CD4-positive, alpha-beta T cell (primary cell): ENCODE measurements at regions not wholly inside any gene's neighbourhood (a gene's known extent, or its start where the extent isn't known, plus 50 kb on each side); places are given as distances from the start of the nearest gene placed in this dataset.
"Not testable (repeated sequence)": the region's sequence is repeated elsewhere in the genome, so short reads cannot be mapped to it uniquely, and the experiment has no call there.

Experiments used
- ATAC-seq: fragments of 200-7000 bp; cut with Tn5 transposase; one replicate; pipeline ENCODE4 v1.10.0; 2022; ENCODE audit warnings: mild to moderate bottlenecking; ENCODE audit not compliant: poor library complexity
- CTCF ChIA-PET: fragments of 350-600 bp; sonication (Branson Sonifier 250); formaldehyde crosslinking; loops from one replicate; lab custom pipeline; 2021; ENCODE audit warnings: antibody characterized with exemption, inconsistent platforms; lab: Charles Lee
- POLR2A ChIA-PET: fragments of 350-600 bp; sonication (Branson Sonifier 250); formaldehyde crosslinking; loops from one replicate; lab custom pipeline; 2021; ENCODE audit warnings: antibody characterized with exemption, inconsistent platforms; lab: Charles Lee
- DNase-seq, 14 experiments: peaks; one replicate each; pipeline ENCODE4 v3.0.0-alpha.2; 2013 to 2020; ENCODE audit warnings: mixed read lengths in 2 of 14
- H3K27ac ChIP-seq, 2 donors: one replicate each; pipeline versions ENCODE4 v1.5.1 to v1.7.0; 2013; ENCODE audit warnings: low read length in 2 of 2, low read depth in 1 of 2, mild to moderate bottlenecking in 1 of 2
- H3K27me3 ChIP-seq, 2 experiments: 1 replicate in 1 of 2; 2 replicates in 1 of 2; pipeline versions ENCODE4 v1.6.1 to v1.7.0; 2013; ENCODE audit warnings: low read length in 2 of 2, control low read depth in 1 of 2, mild to moderate bottlenecking in 1 of 2, moderate library complexity in 1 of 2; ENCODE audit not compliant: insufficient read depth in 2 of 2, control insufficient read depth in 1 of 2
- H3K36me3 ChIP-seq: one replicate; pipeline ENCODE4 v1.6.1; 2013; ENCODE audit warnings: low read length, control low read depth; ENCODE audit not compliant: insufficient read depth
- H3K4me1 ChIP-seq: one replicate; pipeline ENCODE4 v1.6.1; 2013; ENCODE audit warnings: low read length, control low read depth; ENCODE audit not compliant: insufficient read depth
- H3K4me3 ChIP-seq: one replicate; pipeline ENCODE4 v1.5.1; 2013; ENCODE audit warnings: mild to moderate bottlenecking, low read length, moderate library complexity
- H3K9me3 ChIP-seq, 2 experiments: 1 replicate in 1 of 2; 2 replicates in 1 of 2; pipeline versions ENCODE4 v1.6.1 to v1.7.0; 2013; ENCODE audit warnings: low read length in 2 of 2, mild to moderate bottlenecking in 2 of 2, control low read depth in 1 of 2, moderate library complexity in 1 of 2; ENCODE audit not compliant: control insufficient read depth in 1 of 2, insufficient read depth in 1 of 2
- H3K27ac Mint-ChIP-seq: one replicate; pipeline ENCODE4 v1.8.0; 2020; ENCODE audit warnings: mixed read lengths
- H3K27me3 Mint-ChIP-seq: one replicate; pipeline ENCODE4 v1.8.0; 2021; ENCODE audit warnings: mixed read lengths
- H3K36me3 Mint-ChIP-seq: one replicate; pipeline ENCODE4 v1.8.0; 2021; ENCODE audit warnings: low read depth, mixed read lengths
- H3K4me1 Mint-ChIP-seq: one replicate; pipeline ENCODE4 v1.8.0; 2021; ENCODE audit warnings: low read depth, mixed read lengths
- H3K4me3 Mint-ChIP-seq: one replicate; pipeline ENCODE4 v1.8.0; 2020; ENCODE audit warnings: mild to moderate bottlenecking, mixed read lengths
- H3K9me3 Mint-ChIP-seq: one replicate; pipeline ENCODE4 v1.8.0; 2020; ENCODE audit warnings: mixed read lengths
- intact Hi-C, 2 experiments: fragments of 100-400 bp; cut with DNase I in 1 of 2; cut with micrococcal nuclease in 1 of 2; formaldehyde crosslinking; loops; one replicate each; pipeline versions ENCODE4 v1.15.1 to v1.9.0; 2023 to 2025; cut with DNase I, micrococcal nuclease
- TF ChIP-seq, protein P1 (sequence below): fragments of 200-600 bp; IDR thresholded peaks from one replicate; pipeline ENCODE4 v1.8.0; 2022; ENCODE audit warnings: antibody characterized with exemption, mild to moderate bottlenecking

DNA sequence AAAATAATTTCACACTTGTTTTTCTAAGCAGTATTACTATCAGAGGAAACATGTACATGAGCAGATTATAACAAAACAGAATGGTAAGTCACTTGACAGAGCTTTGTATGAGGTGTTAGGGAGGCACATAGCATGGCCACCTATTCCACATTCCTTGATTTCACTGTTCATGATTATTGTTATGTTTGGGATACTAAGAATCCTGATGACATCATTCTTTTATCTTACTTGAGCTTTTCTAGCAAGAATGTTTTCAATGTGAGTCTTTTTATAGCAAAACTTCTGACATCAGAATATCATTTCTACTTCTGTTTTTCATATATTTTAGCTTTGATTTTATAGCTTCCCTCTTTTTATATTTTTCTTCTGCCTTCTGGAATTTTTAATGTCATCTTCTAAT is 208.2 kb downstream of the DMRTA1 start:
- TF ChIP-seq, protein P1, sequence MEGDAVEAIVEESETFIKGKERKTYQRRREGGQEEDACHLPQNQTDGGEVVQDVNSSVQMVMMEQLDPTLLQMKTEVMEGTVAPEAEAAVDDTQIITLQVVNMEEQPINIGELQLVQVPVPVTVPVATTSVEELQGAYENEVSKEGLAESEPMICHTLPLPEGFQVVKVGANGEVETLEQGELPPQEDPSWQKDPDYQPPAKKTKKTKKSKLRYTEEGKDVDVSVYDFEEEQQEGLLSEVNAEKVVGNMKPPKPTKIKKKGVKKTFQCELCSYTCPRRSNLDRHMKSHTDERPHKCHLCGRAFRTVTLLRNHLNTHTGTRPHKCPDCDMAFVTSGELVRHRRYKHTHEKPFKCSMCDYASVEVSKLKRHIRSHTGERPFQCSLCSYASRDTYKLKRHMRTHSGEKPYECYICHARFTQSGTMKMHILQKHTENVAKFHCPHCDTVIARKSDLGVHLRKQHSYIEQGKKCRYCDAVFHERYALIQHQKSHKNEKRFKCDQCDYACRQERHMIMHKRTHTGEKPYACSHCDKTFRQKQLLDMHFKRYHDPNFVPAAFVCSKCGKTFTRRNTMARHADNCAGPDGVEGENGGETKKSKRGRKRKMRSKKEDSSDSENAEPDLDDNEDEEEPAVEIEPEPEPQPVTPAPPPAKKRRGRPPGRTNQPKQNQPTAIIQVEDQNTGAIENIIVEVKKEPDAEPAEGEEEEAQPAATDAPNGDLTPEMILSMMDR = no peak
- intact Hi-C loops = no loop called here
- Histone ChIP-seq H3K9me3 (no peaks in the 10 kb centered on the region), H3K27ac (no peak overlapping the region), H3K4me3 (no peak overlapping the region), H3K27me3 (no peaks in the 10 kb centered on the region), H3K36me3 (no peaks in the 10 kb centered on the region), H3K4me1 (no peaks in the 10 kb centered on the region)
- ATAC-seq (no peak), DNase-seq (no peak)
- Mint-ChIP-seq H3K36me3 (no peaks in the 10 kb centered on the region), H3K4me1 (no peaks in the 10 kb centered on the region), H3K27me3 (no peaks in the 10 kb centered on the region), H3K27ac (no peak overlapping the region), H3K9me3 (peaks cover 4% of the 10 kb centered on the region), H3K4me3 (no peak overlapping the region)
- POLR2A ChIA-PET = no interaction called here
- CTCF ChIA-PET = no interaction called here

DNA sequence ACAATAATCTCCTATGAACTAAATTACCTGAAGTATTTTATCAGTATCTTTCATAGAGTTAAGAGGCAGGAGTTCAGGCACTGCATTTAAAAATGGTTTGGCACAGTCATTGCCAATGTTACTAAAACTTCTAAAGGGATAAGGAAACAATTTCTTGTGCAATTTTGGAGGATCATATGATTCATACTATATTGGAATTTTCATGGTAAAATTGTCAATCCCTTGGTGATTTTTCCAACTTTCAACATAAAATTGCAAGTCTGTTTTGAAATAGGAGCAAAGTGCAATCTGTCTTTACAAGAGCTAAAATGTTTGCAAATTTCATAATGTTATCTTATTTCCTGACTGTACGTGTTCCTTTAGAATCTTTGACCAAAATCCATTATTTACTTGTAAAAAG is 211.1 kb downstream of the DMRTA1 start:
- intact Hi-C loops = no loop called here
- no peaks in the 10 kb centered on the region for H3K27me3 ChIP-seq

DNA sequence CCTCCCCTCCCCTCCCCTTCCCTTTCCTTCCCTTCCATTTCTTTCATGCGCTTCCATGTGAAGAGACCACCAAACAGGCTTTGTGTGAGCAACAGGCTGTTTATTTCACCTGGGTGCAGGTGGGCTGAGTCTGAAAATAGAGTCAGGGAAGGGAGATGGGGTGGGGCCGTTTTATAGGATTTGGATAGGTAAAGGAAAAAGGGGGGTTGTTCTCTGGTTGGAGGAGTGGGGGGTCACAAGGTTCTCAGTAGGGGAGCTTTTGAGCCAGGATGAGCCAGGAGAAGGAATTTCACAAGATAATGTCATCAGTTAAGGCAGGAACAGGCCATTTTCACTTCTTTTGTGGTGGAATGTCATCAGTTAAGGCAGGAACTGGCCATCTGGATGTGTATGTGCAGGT is 211.9 kb downstream of the DMRTA1 start:
- H3K4me1 Mint-ChIP-seq, H3K27me3 ChIP-seq, CTCF ChIA-PET, H3K9me3 ChIP-seq, H3K36me3 ChIP-seq, H3K36me3 Mint-ChIP-seq, intact Hi-C loops, H3K4me1 ChIP-seq, H3K4me3 Mint-ChIP-seq, H3K27me3 Mint-ChIP-seq, ATAC-seq, H3K4me3 ChIP-seq, DNase-seq, H3K9me3 Mint-ChIP-seq, POLR2A ChIA-PET, H3K27ac Mint-ChIP-seq, H3K27ac ChIP-seq: not testable (repeated sequence)

More for the DNA sequence above, 211.1 kb downstream of the DMRTA1 start:
- Histone ChIP-seq H3K27ac (no peak overlapping the region), H3K36me3 (no peaks in the 10 kb centered on the region), H3K9me3 (no peaks in the 10 kb centered on the region), H3K4me3 (no peak overlapping the region), H3K4me1 (no peaks in the 10 kb centered on the region)
- CTCF ChIA-PET = no interaction called here
- Mint-ChIP-seq H3K4me3 (no peak overlapping the region), H3K36me3 (no peaks in the 10 kb centered on the region), H3K27ac (no peak overlapping the region), H3K27me3 (no peaks in the 10 kb centered on the region), H3K4me1 (no peaks in the 10 kb centered on the region), H3K9me3 (no peaks in the 10 kb centered on the region)
- POLR2A ChIA-PET = no interaction called here
- ATAC-seq = no peak
- no peak for DNase-seq
- TF ChIP-seq, protein P1 = no peak

DNA sequence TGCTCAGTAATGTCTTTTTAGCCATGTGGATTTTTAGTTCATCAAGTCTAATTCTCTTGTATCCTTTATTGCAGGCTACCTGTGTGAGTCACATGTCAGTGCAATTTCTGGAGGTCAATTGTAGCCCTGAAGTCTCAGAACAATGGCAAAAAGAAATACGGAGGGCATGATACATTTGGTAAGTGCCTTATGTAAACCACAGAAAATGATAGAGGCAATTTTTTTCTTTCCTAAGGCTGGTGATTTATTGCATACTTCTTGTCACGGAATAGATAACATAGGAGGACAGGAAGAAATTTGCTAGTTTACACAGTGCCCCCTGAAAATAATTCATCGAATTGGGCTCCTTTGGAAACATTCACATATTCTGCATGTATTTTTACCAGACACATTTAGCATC is 235.9 kb downstream of the DMRTA1 start:
- H3K4me1 Mint-ChIP-seq = no peaks in the 10 kb centered on the region
- H3K9me3 Mint-ChIP-seq = peaks cover 5% of the 10 kb centered on the region
- TF ChIP-seq, protein P1 = no peak
- ChIA-PET POLR2A (no interaction called here), CTCF (no interaction called here)
- Histone ChIP-seq H3K4me1 (no peaks in the 10 kb centered on the region), H3K36me3 (no peaks in the 10 kb centered on the region), H3K9me3 (no peaks in the 10 kb centered on the region), H3K27me3 (no peaks in the 10 kb centered on the region), H3K27ac (no peak overlapping the region), H3K4me3 (no peak overlapping the region)
- no peak overlapping the region for H3K4me3 Mint-ChIP-seq
- H3K27ac Mint-ChIP-seq = no peak overlapping the region
- DNase-seq (no peak), ATAC-seq (no peak)
- no peaks in the 10 kb centered on the region for H3K27me3 Mint-ChIP-seq
- intact Hi-C loops = no loop called here
- no peaks in the 10 kb centered on the region for H3K36me3 Mint-ChIP-seq
